ENCODE measurements at regions not wholly inside any gene's neighbourhood (a gene's known extent, or its start where the extent isn't known, plus 50 kb on each side); places are given as distances from the start of the nearest gene placed in this dataset.

DNA sequence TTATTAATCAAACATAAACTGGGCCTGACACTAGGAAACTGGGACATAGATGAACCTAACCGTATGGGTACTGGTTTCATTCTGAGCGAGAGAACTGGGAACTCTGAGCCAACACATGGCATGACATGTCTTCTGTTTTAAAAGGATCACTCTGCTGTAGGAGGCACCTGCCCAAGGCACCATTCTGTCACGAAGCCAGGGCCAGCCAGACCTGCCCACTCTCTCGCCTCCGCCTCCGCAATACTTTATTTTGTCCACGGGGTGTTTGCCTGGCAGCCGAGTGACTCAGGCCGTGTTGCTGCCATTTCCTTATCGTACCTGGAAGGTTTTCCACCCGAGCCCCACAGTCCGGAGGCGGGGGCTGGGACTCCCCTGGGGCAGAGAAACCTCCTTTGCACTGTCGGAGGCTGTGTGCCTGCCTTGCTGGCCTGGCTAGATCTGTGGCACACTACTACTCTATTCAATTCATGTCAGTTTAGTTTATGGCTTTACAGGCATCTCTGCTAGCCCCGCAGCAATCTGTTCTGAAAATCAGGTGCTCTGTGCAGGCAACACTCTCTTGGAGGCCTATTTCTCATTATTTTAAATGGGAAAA, 120.4 kb upstream of the ACKR3 start:
- TF ChIP-seq, protein P1, sequence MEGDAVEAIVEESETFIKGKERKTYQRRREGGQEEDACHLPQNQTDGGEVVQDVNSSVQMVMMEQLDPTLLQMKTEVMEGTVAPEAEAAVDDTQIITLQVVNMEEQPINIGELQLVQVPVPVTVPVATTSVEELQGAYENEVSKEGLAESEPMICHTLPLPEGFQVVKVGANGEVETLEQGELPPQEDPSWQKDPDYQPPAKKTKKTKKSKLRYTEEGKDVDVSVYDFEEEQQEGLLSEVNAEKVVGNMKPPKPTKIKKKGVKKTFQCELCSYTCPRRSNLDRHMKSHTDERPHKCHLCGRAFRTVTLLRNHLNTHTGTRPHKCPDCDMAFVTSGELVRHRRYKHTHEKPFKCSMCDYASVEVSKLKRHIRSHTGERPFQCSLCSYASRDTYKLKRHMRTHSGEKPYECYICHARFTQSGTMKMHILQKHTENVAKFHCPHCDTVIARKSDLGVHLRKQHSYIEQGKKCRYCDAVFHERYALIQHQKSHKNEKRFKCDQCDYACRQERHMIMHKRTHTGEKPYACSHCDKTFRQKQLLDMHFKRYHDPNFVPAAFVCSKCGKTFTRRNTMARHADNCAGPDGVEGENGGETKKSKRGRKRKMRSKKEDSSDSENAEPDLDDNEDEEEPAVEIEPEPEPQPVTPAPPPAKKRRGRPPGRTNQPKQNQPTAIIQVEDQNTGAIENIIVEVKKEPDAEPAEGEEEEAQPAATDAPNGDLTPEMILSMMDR (IDR thresholded peaks at IDR 0.05 in 8 of 11, conservative IDR thresholded peaks at IDR 0.05 in 3 of 11) = no peak
- TF ChIP-seq POLR2AphosphoS5 (IDR thresholded peaks at IDR 0.05) (no peak), POLR2A (IDR thresholded peaks at IDR 0.05) (no peak)
